Activated CD4-positive, alpha-beta T cell treated with anti-CD3 and anti-CD28 coated beads, Interleukin-2, Interleukin-6, amounts not matched to agents 100 ng/mL and 50 ng/mL, durations not matched to agents 16 hours and 8 hours (primary cell): ENCODE measurements at regions not wholly inside any gene's neighbourhood (a gene's known extent, or its start where the extent isn't known, plus 50 kb on each side); places are given as distances from the start of the nearest gene placed in this dataset.
A peak's percentile ranks its signal among the peaks of the same experiment; 100 is the strongest.

Source experiments
- DNase-seq: peaks from one replicate; pipeline ENCODE4 v3.0.0-alpha.2; 2020

DNA sequence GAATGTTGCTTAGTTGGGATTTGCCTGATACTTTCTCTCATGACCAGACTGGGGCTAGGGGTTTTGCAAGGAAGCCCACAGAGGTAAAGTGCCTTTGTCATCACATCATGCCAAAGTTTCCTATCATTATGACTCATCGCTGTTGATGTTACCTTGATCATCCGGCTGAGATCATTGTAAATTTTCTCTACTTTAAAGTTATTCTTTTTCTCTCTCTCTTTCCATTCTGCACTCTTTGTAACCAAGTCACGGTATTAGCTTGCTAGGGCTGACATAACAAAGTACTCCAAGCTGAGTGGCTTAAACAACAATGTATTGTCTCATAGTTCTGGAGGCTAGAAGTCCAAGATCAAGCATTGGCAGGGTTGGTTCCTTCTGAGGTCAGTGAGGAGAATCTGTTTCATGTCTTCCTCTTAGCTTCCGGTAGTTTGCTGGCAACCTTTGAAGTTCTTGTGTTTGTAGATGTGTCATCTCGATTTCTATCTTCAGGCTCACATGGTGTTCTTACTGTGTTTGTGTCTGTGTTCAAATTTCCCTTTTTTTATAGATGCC, 113.0 kb downstream of the DTHD1 start:
- DNase-seq, result peak; percentile 82

DNA sequence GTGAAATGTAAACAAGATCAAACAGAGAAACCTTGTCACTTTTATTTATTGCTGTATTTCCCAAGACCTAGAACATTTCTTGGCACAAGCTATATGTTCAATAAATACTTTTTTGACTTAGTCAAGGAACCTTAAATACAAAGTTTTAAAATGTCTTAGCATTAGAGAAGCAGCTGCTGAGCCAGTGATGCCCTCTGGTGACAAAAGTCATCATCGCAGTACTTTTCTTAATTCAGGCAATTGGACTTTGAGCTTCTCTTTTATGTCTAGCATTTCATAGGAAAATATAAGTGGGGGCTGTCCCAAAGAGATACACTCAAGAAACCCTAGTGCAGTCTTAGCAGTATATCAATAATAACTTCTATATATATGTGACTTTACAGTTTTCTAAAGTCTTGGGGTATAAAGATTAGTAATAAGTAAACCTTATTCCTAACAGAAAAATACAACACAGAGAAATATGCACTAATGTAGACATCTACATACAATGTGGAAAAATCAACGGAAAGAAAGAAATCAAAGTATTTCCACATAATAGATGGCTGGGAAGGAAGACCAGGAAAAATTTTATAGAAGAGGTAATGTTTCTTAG, 118.4 kb downstream of the DTHD1 start:
- DNase-seq, result peak; percentile 60

DNA sequence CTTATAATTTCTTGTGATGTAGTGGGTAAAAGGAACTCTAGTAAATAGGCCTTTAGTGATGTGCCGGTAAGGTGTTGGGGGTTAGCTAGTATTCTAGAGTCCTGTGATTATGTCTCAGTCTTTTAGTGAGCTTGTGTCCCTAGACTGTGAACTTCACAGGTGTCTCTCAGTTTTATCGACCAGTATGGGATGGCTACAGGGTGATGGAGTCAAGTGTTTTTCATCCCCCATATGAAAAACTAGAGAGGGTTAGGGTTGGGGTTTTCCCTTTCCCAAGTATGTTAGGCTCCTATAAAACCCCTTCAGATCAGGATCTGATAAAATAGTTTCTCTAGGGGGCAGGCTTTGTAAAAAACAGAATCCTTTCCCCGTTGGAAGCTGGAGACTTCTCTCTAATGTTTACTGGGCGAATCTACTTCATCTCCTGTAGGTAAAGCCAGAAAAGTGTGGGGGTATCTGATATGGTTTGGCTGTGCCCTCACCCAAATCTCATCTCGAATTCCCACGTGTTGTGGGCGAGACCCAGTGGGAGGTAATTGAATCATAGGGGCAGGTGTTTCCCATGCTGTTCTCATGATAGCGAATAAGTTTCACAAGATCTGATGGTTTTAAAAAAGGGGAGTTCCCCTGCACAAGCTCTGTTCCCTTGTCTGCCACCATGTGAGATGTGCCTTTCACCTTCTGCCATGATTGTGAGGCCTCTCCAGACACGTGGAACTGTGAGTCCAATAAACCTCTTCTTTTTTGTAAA, 120.8 kb downstream of the DTHD1 start:
- DNase-seq, result no peak

DNA sequence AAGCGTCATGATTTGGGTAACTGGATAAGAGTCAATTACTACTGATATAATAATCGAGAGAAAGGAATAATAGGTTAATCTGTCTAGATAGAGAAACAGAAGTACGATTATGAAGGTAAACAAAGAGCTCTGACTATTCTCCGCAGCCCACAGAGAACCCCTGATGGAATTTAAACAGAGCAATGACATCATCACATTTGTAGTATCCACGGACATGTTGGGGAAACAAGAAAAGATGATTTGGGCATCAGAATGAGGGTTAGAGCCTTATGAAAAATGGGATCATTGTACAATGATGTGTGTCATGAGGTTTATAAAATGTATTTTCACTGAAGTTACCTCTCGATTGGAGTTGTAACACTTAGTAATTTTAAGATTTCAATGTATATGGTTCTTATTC, 129.9 kb downstream of the DTHD1 start:
- no peak for DNase-seq

DNA sequence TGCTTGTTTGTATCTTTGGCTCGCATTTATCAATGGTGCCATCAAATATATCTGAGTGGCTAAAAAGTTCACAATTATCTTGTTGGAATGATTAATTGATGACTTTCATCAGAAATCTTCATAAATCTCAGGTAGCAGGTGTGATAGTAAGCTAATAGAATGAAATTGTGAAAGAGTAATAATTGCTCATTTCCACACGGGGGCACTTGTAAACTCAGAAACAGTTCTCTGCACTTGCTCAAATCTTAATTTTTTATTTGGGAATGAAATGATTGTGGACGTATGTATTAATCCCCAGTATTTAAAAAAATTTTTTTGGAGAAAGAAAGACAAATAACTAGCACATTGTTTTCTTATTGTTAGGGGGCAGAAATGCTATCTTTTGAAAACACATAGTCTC, 132.8 kb downstream of the DTHD1 start:
- peak; percentile 5 for DNase-seq

DNA sequence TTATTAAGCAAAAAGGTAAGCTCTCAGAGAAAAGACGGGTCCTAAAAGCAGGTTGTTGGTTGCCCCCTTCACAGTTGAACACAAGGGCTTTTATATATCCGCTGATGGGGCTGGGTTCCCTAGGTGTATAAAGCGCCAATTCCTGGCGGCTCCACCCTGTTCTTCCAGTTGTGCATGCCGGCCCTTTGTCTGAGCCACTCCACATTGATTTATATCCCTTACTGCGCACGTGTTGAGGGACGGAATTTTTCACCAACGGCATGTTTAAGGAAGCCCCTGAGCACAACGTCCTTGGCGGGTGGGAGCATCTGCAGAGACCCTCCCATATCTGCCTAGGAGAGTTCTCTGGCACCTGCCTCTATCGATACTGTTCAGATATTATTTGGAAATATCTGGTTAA, 135.7 kb downstream of the DTHD1 start:
- DNase-seq, result no peak

DNA sequence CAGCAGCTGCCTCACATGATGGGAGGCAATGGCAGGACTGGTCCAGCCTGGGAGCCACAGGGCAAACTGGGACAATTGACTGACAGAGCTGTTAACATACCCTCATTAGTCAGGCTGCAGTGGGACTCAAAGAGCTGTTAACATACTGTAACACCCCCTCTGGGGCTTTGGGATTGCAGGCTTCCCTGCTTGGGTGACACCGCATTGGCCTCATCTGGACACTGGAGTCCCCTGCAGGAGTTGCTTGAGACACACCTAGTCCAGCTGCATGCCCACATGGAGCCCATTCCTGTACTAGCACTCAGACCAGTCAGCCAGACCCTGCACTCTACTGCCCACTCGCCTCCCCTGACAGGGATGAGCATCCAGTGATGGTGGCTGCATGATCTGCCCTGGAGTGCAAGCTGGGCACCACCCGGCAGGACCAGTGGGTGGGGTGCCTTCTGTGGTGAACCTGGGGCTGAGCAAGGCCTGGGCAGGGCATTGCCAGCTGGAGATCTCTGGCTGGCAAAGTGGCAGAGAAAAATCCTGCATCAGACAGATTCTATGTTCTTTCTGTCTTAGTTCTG, 138.8 kb downstream of the DTHD1 start:
- DNase-seq, result no peak

DNA sequence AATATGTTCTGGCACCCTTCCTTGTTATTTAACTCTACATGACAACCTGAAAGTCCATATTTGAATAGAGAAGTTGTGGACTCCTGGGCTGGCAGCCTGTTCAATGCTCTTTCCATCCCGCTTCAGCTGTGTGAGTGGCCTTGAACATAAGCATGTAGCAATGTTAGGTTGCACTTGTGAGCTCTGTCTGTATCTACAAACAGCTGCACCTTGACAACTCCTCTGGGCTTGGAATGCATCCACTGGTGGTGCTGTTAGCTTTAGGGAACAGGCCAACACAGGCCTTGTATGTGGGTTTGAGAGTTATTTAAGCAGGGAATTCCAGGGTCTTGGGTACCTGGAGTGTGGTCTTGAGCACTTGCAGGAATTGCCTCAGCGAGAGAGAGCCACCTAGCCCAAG, 141.2 kb downstream of the DTHD1 start:
- DNase-seq, result no peak

DNA sequence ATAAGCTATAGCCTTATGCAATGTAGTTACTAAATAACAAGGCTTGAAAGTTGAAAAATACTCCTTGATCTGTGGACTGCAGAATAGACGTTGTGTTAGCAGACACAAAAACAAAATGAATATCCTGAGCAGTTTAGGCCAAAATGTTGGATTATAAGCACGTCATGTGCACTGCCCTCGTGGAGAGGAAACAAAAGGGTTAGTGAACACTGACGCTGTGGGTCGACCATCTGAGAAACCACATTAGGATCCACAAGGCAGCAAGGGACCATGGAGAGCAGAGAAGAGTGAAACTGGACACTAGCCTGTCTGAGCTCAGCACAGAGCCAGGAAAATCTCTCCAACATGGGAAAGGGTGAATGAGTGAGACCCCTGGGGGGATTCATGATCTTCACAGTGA, 145.3 kb downstream of the DTHD1 start:
- DNase-seq, result no peak

DNA sequence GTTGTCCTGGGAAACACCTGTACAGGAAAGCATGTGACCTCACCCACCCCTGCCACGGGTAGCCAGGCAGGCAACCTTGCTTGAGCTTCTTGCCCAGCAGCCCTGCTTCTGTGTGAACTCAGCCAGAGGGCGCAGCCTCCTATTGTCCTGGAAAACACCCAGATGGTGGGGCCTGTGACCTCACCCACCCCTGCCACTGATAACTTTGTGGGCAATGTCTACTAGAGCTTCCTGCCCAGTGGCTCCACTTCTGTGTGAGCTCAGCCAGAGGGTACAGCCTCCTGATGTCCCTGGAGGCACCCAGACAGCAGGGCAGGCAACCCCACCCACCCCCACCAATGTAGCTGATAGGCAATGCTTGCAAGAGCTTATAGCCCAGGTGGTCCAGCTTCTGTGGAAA, 146.3 kb downstream of the DTHD1 start:
- DNase-seq, result no peak

DNA sequence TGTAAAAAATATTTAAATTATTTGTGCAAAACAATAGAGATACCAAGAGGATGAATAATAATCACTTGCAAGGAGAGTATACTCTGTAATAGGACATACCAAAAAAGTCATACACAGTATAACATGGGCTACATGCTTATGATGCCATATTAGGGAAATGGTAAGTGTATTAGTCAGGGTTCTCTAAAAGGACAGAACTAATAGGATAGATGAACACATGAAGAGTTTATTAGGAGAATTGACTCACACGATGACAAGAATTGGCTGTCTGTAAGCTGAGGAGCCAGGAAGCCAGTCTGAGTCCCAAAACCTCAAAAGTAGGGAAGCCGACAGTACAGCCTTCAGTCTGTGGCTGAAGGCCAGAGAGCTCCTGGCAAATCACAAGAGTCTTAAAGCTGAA, 151.2 kb downstream of the DTHD1 start:
- DNase-seq, result no peak

DNA sequence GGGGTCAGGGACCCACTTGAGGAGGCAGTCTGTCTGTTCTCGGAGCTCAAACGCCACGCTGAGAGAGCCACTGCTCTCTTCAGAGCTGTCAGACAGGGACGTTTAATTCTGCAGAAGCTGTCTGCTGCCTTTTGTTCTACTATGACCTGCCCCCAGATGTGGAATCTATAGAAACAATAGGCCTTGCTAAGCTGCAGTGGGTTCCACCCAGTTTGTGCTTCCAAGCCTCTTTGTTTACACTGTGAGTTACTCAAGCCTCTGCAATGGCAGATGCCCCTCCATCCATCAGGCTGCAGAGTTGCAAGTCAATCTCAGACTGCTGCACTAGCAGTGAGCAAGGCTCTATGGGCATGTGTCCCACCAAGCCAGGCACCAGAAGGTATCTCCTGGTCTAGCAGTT, 158.1 kb downstream of the DTHD1 start:
- DNase-seq, result no peak

DNA sequence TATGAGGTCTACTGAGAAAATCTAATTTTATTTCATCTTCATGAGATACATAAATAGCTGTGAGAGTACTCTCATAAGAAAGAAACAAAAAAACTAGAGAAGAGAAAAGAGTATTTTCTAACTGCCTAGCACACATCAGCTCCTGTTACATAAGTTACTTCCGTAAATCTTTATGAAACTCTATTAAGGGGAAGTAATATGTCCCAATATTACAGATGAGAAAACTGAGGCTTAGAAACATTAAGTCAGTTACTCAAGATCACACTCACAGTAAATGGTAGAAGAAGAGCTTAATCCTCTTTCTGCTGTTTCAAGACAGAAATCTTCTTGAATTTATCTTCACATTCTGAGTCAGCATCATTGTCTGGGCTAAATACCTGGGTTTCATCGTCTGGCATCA, 164.1 kb downstream of the DTHD1 start:
- no peak for DNase-seq

DNA sequence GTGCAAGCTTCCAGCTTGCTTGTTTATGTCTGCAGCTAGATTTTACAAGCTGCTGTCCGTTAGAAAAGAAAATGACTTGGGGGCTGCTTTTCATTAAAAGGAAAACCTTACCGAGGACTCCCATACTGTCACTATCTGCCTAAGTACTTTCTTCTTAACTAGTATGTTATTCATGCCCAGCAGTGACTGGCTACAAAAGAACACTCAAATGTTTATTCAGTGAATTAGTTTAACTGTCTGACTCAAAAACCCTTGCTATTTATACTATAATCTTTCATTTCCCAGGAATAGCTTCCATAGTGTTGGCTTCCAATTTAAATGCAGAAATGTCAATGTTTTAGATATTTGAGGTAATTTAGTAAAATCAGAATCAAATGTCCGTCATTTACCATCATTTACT, 164.9 kb downstream of the DTHD1 start:
- no peak for DNase-seq

DNA sequence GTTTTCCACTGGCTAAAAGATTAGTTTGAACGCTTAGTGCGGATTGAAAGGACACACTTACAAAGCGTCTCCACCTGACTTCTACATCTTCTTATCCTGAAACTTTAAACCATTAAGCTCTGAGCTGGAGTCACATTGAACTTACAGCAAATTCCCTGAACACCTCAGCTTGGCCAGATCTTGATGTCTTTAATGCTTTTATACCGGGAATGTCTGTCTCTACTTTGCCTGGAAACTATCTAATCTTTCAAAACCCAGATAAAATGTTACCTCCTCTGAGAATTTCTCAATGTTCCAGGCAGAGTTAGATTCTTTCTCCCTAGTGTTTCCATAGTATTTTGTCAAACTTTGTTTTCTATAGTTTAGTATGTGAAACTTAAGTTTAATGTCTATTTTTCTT, 179.9 kb downstream of the DTHD1 start:
- no peak for DNase-seq

DNA sequence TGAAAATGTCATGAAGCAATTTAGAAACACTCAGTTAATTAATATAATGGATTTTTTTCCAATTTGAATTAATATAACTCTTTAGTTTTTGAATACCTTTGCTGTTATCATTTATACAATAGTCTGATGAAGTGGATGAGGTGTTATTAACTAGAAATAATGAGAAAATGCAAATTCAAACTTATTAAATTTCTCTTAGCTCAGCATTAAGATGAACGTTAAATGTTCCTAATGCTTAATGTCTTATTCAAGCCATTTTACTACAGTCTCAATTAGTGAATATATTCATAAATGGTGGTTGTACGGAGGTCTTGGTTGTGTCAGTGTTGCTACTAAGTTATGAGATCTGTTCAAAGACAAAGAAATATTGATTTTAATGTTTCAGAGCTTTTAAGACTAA, 186.3 kb downstream of the DTHD1 start:
- no peak for DNase-seq

DNA sequence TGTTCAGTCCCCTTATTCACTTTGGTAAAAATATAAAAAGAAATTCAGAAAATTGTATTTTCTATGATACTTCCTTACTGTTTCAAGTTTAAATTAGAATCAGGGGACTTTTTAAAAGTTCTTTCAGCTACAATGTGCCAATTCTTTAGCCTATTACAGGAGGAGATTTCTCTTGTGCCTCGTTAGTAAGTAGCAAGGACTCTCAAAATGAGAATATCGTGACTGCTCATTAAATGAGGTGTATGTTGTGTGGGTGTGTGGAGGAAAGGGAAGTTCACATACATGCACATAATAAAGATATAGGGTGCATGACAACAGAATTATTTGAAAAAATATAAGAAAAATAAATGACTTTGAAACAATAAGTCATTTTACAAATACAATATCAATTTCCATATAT, 190.5 kb downstream of the DTHD1 start:
- DNase-seq, result no peak

DNA sequence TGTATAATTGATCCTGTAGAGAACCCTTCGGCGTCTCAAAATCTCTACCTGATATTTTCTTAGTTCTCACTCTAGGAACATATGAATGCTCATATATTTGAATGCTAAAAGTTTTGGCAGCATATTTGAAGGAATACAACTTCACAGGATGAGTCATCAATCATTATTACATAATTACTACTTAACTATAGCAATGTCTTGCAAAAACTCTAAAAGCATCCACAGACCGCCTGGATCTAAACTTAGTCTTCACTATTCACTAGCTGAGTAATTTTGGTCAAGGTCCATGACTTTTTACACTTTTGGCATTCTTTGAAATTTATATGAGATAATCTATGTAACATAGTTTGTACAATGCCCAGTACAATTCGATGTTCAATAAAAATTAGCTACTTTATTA, 194.7 kb downstream of the DTHD1 start:
- DNase-seq, result no peak

DNA sequence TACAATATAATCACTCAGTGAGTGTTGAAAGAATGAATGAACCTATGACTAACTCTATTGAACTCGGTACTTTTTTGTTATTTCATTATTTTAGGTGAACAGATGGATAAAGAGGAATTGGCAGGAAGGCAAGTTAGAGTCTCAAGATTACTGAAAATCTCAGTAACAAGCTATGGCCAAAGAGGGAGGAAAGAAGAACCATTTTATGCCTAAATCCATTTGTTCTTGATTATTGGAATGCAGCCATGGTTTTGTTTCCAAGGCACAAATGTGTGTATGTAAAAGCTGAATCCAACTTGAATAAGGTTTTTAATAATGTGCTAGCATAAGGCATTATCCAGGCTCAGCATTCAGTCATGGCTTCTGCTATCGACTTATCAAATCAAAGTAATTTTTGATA, 196.4 kb downstream of the DTHD1 start:
- no peak for DNase-seq

DNA sequence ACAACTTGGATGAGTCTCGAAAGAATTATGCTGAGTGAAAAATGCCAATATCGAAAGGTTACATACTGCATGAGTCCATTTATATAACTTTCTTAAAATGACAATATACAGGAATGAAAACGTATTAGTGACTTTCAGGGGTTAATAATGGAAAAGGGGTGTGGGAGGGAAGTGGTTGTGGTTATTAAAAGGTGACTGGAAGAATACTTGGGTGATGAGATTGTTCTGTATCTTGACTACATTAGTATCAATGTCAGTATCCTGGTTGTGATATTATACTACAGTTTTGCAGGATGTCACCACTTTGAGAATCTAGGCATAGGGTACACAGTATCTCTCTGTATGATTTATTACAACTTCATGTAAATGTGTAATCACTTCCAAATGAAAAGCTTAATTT, 204.5 kb downstream of the DTHD1 start:
- no peak for DNase-seq

DNA sequence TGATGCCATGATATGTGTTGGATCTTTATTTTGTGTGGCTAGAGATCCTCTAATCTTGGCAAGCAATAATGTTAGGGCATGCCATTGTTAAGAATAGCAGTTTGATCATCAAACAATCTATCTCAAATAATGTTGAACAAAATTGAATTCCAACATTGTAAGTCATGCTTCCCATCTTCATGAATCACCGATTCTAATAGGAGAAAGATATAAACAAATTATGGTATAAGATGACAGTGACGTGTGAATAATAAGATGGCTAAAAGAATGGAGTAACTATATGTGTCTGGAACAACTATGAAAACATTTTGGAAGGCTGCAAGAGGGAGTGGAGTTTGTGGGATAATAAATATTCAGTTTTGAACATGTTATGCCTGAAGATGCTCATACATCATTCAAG, 208.4 kb downstream of the DTHD1 start:
- no peak for DNase-seq

DNA sequence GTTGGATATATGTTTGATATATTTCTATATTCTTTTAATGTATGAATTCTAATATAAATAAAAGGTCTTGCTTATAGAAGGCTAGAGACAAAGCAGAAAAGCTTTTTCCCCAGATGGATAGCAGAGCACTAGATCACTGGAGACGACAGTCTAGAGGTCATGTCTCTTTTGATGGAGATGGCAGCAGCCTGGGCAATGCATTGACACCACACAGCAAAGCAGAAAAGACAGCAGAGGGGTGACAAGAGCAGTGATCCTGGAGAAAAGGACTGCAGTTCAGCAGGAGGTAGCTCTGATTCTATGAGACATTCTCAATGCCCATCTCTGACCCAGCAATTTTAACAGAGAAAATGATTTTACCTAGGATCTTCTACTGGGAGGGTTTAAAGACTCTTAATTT, 210.6 kb downstream of the DTHD1 start:
- DNase-seq, result no peak

DNA sequence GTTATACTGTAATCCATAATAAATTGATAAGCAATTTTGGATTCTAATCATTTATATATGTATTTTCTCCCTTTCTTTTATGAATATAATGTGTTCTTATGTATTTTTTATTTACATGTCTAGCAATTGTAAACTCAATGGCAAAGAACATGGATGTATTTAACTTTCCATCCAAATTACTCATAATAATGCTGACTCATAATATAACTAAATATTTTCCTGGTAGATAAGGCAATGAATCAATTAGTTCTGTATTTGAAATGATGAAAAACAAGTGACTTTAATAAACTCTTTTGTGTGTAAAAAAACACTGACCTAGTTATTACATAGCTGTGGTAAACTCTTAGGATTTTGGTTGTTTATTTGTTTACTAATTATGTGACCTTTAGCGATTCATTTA, 211.2 kb downstream of the DTHD1 start:
- DNase-seq, result no peak

DNA sequence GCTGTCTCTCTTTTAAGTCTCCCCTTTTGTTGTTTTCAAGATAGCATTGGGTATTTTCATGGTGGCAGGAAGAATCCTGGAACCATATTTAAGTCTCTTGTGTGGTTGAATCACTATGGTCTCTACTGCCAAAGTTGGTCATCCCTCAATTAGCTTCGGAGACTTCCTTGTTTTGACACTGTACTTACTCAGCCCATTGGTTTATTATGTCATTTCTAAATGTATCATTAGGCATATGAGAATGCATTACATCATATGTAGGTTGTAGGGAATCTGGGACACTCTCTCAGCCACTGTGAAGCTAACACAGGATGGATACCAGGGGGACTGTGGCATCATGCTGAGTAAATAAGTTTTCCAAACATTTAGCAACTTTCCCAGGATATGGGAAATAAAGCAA, 211.8 kb downstream of the DTHD1 start:
- no peak for DNase-seq

DNA sequence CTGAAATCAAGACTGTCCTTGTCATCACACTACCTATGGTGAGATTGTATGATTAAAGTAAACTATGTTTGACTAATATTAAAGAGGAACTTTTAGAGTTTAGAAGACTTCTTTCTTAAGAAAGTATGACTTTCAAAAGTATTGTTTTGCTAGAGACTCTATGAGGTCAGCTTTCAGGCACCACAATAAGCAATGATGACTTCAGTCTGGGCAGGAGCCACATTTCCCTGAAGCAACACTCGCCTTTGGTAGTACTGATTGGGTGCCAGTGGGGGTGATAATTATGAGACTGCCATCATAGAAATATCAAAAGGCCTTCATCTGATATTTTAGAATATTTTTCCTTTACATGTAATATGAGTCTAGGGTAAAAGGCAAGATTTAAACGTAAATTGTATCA, 212.6 kb downstream of the DTHD1 start:
- DNase-seq, result no peak
